ENCODE measurements at regions not wholly inside any gene's neighbourhood (a gene's known extent, or its start where the extent isn't known, plus 50 kb on each side); places are given as distances from the start of the nearest gene placed in this dataset.

- TF ChIP-seq, protein P1, sequence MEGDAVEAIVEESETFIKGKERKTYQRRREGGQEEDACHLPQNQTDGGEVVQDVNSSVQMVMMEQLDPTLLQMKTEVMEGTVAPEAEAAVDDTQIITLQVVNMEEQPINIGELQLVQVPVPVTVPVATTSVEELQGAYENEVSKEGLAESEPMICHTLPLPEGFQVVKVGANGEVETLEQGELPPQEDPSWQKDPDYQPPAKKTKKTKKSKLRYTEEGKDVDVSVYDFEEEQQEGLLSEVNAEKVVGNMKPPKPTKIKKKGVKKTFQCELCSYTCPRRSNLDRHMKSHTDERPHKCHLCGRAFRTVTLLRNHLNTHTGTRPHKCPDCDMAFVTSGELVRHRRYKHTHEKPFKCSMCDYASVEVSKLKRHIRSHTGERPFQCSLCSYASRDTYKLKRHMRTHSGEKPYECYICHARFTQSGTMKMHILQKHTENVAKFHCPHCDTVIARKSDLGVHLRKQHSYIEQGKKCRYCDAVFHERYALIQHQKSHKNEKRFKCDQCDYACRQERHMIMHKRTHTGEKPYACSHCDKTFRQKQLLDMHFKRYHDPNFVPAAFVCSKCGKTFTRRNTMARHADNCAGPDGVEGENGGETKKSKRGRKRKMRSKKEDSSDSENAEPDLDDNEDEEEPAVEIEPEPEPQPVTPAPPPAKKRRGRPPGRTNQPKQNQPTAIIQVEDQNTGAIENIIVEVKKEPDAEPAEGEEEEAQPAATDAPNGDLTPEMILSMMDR (IDR thresholded peaks at IDR 0.05), result no peak
- no peak for TF ChIP-seq POLR2A (IDR thresholded peaks at IDR 0.05)
Measured at GRCh38 chr13:34011552-34012085, 193.7 kb downstream of the RFC3 start.

Data from Peyer's patch (tissue), 4 donors.